HCT116 (cell line): ENCODE measurements at regions not wholly inside any gene's neighbourhood (a gene's known extent, or its start where the extent isn't known, plus 50 kb on each side); places are given as distances from the start of the nearest gene placed in this dataset.

Source experiments
- ATAC-seq: fragments of 200-7000 bp; cut with Tn5 transposase; 2 replicates; pipeline ENCODE4 v1.9.1; 2020; ENCODE audit warnings: mild to moderate bottlenecking, moderate library complexity
- BruUV-seq: library from RNA; stranded (reverse); fragments of 400-500 nt; replicated peaks from 2 replicates; lab custom pipeline; 2021; lab: Mats Ljungman, UMichigan
- CTCF ChIA-PET: fragments of 300-600 bp; sonication (Branson Sonifier 250); formaldehyde crosslinking; loops from one replicate; lab custom pipeline; 2021; ENCODE audit warnings: antibody characterized with exemption; lab: Charles Lee
- POLR2A ChIA-PET: fragments of 300-600, 350-600 bp; sonication (Branson Sonifier 250); formaldehyde crosslinking; loops from one replicate; lab custom pipeline; 2021; ENCODE audit warnings: antibody characterized with exemption; lab: Charles Lee
- RAD21 ChIA-PET, 2 experiments: fragments of 300-600 bp; sonication (Branson Sonifier 250); formaldehyde crosslinking; loops; one replicate each; lab custom pipeline; 2023; ENCODE audit warnings: low total read pairs in 2 of 2; ENCODE audit not compliant: uncharacterized antibody in 2 of 2, unreplicated experiment in 2 of 2, low non-redundant PET in 1 of 2; lab: Charles Lee
- DNase-seq: peaks from one replicate; pipeline ENCODE4 v3.0.0-alpha.2; 2010; ENCODE audit warnings: low read depth, low spot score
- H2AFZ ChIP-seq: fragments of 200-600 bp; shearing (Covaris generic), sonication (generic); 2 replicates; pipeline ENCODE4 v1.6.1; 2017; ENCODE audit warnings: low read depth, mixed run types, mixed read lengths, antibody characterized with exemption, low read length; ENCODE audit not compliant: poor library complexity, severe bottlenecking
- H3K27ac ChIP-seq: 2 replicates; pipeline ENCODE4 v1.5.1; 2012; ENCODE audit warnings: low read depth, low read length
- H3K27me3 ChIP-seq: fragments of 200-600 bp; sonication (generic); 2 replicates; pipeline ENCODE4 v1.6.1; 2016; ENCODE audit warnings: mixed run types, low read length, mixed read lengths; ENCODE audit not compliant: insufficient read depth
- H3K36me3 ChIP-seq, 2 experiments: fragments of 200-500 bp in 1 of 2; fragments of 200-600 bp in 1 of 2; sonication (Bioruptor generic) in 1 of 2; sonication (generic) in 1 of 2; 2 replicates each; pipeline versions ENCODE4 v1.5.1 to v1.6.1; 2014 to 2016; ENCODE audit warnings: low read length in 2 of 2, inconsistent platforms in 1 of 2, mixed read lengths in 1 of 2, mixed run types in 1 of 2; ENCODE audit not compliant: insufficient read depth in 2 of 2, control insufficient read depth in 1 of 2
- H3K4me1 ChIP-seq, 2 experiments: fragments of 200-600 bp in 1 of 2; sonication (generic) in 1 of 2; 2 replicates each; pipeline versions ENCODE4 v1.5.1 to v1.6.1; 2012 to 2017; ENCODE audit warnings: low read length in 2 of 2, inconsistent platforms in 1 of 2, mild to moderate bottlenecking in 1 of 2, mixed read lengths in 1 of 2, mixed run types in 1 of 2, moderate library complexity in 1 of 2; ENCODE audit not compliant: insufficient read depth in 2 of 2, control insufficient read depth in 1 of 2
- H3K4me2 ChIP-seq: fragments of 200-600 bp; sonication (generic); 2 replicates; pipeline ENCODE4 v1.6.1; 2017; ENCODE audit warnings: mixed run types, low read length, mixed read lengths
- H3K4me3 ChIP-seq, 2 experiments: fragments of 200-600 bp in 1 of 2; sonication (generic) in 1 of 2; replicated peaks in 1 of 2; 2 replicates each; pipeline ENCODE4 v1.5.1; 2011 to 2016; ENCODE audit warnings: low read length in 2 of 2, control low read depth in 1 of 2, low read depth in 1 of 2, mild to moderate bottlenecking in 1 of 2, mixed read lengths in 1 of 2, mixed run types in 1 of 2
- H3K79me2 ChIP-seq: fragments of 200-600 bp; sonication (generic); 2 replicates; pipeline ENCODE4 v1.6.1; 2017; ENCODE audit warnings: mild to moderate bottlenecking, mixed run types, low read length, moderate library complexity, mixed read lengths; ENCODE audit not compliant: insufficient read depth
- H3K9ac ChIP-seq: fragments of 200-600 bp; sonication (generic); 2 replicates; pipeline ENCODE4 v1.6.1; 2016; ENCODE audit warnings: low read length, mixed read lengths
- H3K9me2 ChIP-seq: fragments of 200-600 bp; sonication (generic), shearing (Covaris generic); 2 replicates; pipeline ENCODE4 v1.6.1; 2017; ENCODE audit warnings: mixed run types, mild to moderate bottlenecking, moderate library complexity; ENCODE audit not compliant: insufficient read depth
- H3K9me3 ChIP-seq, 2 experiments: fragments of 200-500 bp in 1 of 2; fragments of 200-600 bp in 1 of 2; sonication (Bioruptor generic) in 1 of 2; sonication (generic) in 1 of 2; 2 replicates each; pipeline ENCODE4 v1.6.1; 2014 to 2017; ENCODE audit warnings: low read length in 2 of 2, mixed read lengths in 2 of 2, inconsistent platforms in 1 of 2, low read depth in 1 of 2, mild to moderate bottlenecking in 1 of 2, mixed run types in 1 of 2, moderate library complexity in 1 of 2; ENCODE audit not compliant: control insufficient read depth in 1 of 2, insufficient read depth in 1 of 2
- H4K20me1 ChIP-seq: fragments of 200-600 bp; sonication (generic), shearing (Covaris generic); 2 replicates; pipeline ENCODE4 v1.6.1; 2017; ENCODE audit warnings: mixed run types, mild to moderate bottlenecking, moderate library complexity; ENCODE audit not compliant: insufficient read depth
- ATF3 ChIP-seq: IDR thresholded peaks from 2 replicates; pipeline ENCODE4 v1.6.1; 2012
- CEBPB ChIP-seq: IDR thresholded peaks from 2 replicates; pipeline ENCODE4 v1.6.1; 2012; ENCODE audit warnings: low read depth
- CTCF ChIP-seq, 3 experiments: fragments of 200-600 bp in 1 of 3; sonication (generic) in 1 of 3; IDR thresholded peaks in 2 of 3; conservative IDR thresholded peaks in 1 of 3; 2 replicates each; pipeline ENCODE4 v1.5.1; 2012 to 2017; ENCODE audit warnings: low read depth in 2 of 3, low read length in 2 of 3, antibody characterized with exemption in 1 of 3, borderline replicate concordance in 1 of 3, control low read depth in 1 of 3, mild to moderate bottlenecking in 1 of 3, mixed read lengths in 1 of 3, mixed run types in 1 of 3, moderate library complexity in 1 of 3; ENCODE audit not compliant: insufficient read depth in 1 of 3
- EGR1 ChIP-seq: IDR thresholded peaks from 2 replicates; pipeline ENCODE4 v1.6.1; 2012; ENCODE audit warnings: low read depth
- ELF1 ChIP-seq: IDR thresholded peaks from 2 replicates; pipeline ENCODE4 v1.6.1; 2012; ENCODE audit warnings: low read depth, borderline replicate concordance
- EZH2 ChIP-seq: fragments of 200-600 bp; sonication (generic); IDR thresholded peaks from 2 replicates; pipeline ENCODE4 v1.6.1; 2017; ENCODE audit warnings: antibody characterized with exemption, mixed run types
- FOSL1 ChIP-seq: IDR thresholded peaks from 2 replicates; pipeline ENCODE4 v1.6.1; 2012; ENCODE audit warnings: low read depth
- JUND ChIP-seq: IDR thresholded peaks from 2 replicates; pipeline ENCODE4 v1.6.1; 2012
- POLR2A ChIP-seq: IDR thresholded peaks from 2 replicates; pipeline ENCODE4 v1.7.0; 2011; ENCODE audit warnings: borderline replicate concordance; ENCODE audit not compliant: insufficient read depth, insufficient read length; ENCODE audit errors: extremely low read depth
- SIN3A ChIP-seq: IDR thresholded peaks from 2 replicates; pipeline ENCODE4 v1.6.1; 2012; ENCODE audit warnings: low read depth
- SP1 ChIP-seq: IDR thresholded peaks from 2 replicates; pipeline ENCODE4 v1.6.1; 2012; ENCODE audit warnings: low read depth
- TCF7L2 ChIP-seq: IDR thresholded peaks from 2 replicates; pipeline ENCODE4 v1.7.0; 2011; ENCODE audit warnings: borderline replicate concordance, inconsistent platforms; ENCODE audit not compliant: insufficient read depth, insufficient read length; ENCODE audit errors: extremely low read depth
- intact Hi-C: fragments of 100-400 bp; cut with micrococcal nuclease; formaldehyde crosslinking; loops from 2 replicates; pipeline ENCODE4 v1.10.0; 2022

GRCh38 chr3:68373727-68374126 lies 558.6 kb downstream of the TAFA4 start:
- intact Hi-C loops, result no loop called here
- no peaks in the 10 kb centered on the region for H3K79me2 ChIP-seq
- ChIA-PET POLR2A (no interaction called here), RAD21 (no interaction called here), CTCF (no interaction called here)
- ATAC-seq (no peak), DNase-seq (no peak)
- H3K4me1 ChIP-seq, result no peaks in the 10 kb centered on the region
- H3K9ac ChIP-seq, result no peak overlapping the region
- TF ChIP-seq EZH2 (no peak), TCF7L2 (no peak), EGR1 (no peak), ATF3 (no peak), ELF1 (no peak), SIN3A (no peak), SP1 (no peak), POLR2A (no peak), CTCF (IDR thresholded peaks at IDR 0.05 in 2 of 3, conservative IDR thresholded peaks at IDR 0.05 in 1 of 3; ENCODE audit: borderline replicate concordance in 1 of 3, insufficient read depth in 1 of 3, low read depth in 2 of 3, low read length in 2 of 3) (no peak), CEBPB (no peak), FOSL1 (no peak), JUND (no peak)
- no peak overlapping the region for H3K27ac ChIP-seq
- H3K36me3 ChIP-seq, result no peaks in the 10 kb centered on the region; a peak in 1 of 4 replicates
- no peaks in the 10 kb centered on the region; a peak in 2 of 4 replicates for H3K9me3 ChIP-seq
- no peak overlapping the region for H3K4me3 ChIP-seq
- no peak overlapping the region for H3K4me2 ChIP-seq
- no peaks in the 10 kb centered on the region for H4K20me1 ChIP-seq
- H3K9me2 ChIP-seq, result no peaks in the 10 kb centered on the region
- BruUV-seq, result no TSS peak
- H2AFZ ChIP-seq, result no peak overlapping the region
- H3K27me3 ChIP-seq, result no peaks in the 10 kb centered on the region
